ENCODE measurements at regions not wholly inside any gene's neighbourhood (a gene's known extent, or its start where the extent isn't known, plus 50 kb on each side); places are given as distances from the start of the nearest gene placed in this dataset.

DNA sequence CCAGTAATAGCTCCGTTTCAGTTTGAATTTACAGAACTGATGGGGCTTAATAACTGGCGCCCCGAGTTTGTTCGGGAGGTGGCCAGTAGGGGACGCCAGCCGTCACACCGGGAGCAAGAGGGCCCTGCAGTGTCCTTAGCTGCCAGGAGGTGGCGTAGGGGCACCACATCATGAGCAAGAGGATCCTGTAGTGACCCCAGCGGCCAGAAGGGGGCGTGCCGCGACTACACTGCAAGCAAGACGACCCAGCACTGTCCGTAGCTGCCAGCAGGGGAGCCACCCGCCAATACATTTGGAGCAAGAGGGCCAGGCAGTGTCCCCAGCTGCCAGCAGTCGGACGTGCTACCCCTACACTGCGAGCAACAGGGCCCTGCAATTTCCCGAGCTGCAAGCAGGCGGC lies 663.7 kb upstream of the B3GAT1 start:
- H3K9ac ChIP-seq (ENCODE audit: low read length), result no peak overlapping the region
- Mint-ChIP-seq H3K4me1 (no peaks in the 10 kb centered on the region), H3K4me3 (no peak overlapping the region), H3K27me3 (no peaks in the 10 kb centered on the region), H3K27ac (no peak overlapping the region), H3K9me3 (ENCODE audit: insufficient read depth) (no peaks in the 10 kb centered on the region)
- H4K20me1 ChIP-seq (ENCODE audit: control insufficient read depth, insufficient read depth, low read length, poor library complexity, severe bottlenecking), result no peaks in the 10 kb centered on the region
- ChIA-PET CTCF (no interaction called here), POLR2A (no interaction called here)
- DNase-seq, result peak; percentile 53
- H3K79me2 ChIP-seq (ENCODE audit: control insufficient read depth, insufficient read depth, low read length), result no peaks in the 10 kb centered on the region
- H3K9me3 ChIP-seq (ENCODE audit: control extremely low read depth in 1 of 3, control insufficient read depth in 2 of 3, insufficient read depth in 1 of 3, low read length in 2 of 3), result peaks cover 0 to 18% (median 0%) of the 10 kb centered on the region in 3 donors
- ATAC-seq (ENCODE audit: low read depth), result no peak
- no peaks in the 10 kb centered on the region for H3K36me3 ChIP-seq (replicated peaks in 1 of 2; ENCODE audit: control extremely low read depth in 1 of 2, control insufficient read depth in 1 of 2, extremely low read depth in 1 of 2, insufficient read depth in 2 of 2, low read length in 1 of 2)
- H2AFZ ChIP-seq (ENCODE audit: insufficient read depth, low read depth, low read length, poor library complexity, severe bottlenecking), result no peak overlapping the region
- 67% methylated on average over 18 of the region's 20 CpGs for WGBS (ENCODE audit: insufficient coverage)
- H3K27me3 ChIP-seq (replicated peaks in 1 of 4; ENCODE audit: control extremely low read depth in 1 of 4, control insufficient read depth in 3 of 4, insufficient read depth in 4 of 4, low read length in 3 of 4), result peaks cover 0 to 3% (median 0%) of the 10 kb centered on the region in 4 experiments
- H3K4me3 ChIP-seq (ENCODE audit: control extremely low read depth in 1 of 5, extremely low read depth in 1 of 5, insufficient read depth in 1 of 5, low read depth in 2 of 5, low read length in 4 of 5), result no peak overlapping the region
- no peak overlapping the region for H3K27ac ChIP-seq (ENCODE audit: low read length in 2 of 2)
- TF ChIP-seq, protein P1, sequence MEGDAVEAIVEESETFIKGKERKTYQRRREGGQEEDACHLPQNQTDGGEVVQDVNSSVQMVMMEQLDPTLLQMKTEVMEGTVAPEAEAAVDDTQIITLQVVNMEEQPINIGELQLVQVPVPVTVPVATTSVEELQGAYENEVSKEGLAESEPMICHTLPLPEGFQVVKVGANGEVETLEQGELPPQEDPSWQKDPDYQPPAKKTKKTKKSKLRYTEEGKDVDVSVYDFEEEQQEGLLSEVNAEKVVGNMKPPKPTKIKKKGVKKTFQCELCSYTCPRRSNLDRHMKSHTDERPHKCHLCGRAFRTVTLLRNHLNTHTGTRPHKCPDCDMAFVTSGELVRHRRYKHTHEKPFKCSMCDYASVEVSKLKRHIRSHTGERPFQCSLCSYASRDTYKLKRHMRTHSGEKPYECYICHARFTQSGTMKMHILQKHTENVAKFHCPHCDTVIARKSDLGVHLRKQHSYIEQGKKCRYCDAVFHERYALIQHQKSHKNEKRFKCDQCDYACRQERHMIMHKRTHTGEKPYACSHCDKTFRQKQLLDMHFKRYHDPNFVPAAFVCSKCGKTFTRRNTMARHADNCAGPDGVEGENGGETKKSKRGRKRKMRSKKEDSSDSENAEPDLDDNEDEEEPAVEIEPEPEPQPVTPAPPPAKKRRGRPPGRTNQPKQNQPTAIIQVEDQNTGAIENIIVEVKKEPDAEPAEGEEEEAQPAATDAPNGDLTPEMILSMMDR (IDR thresholded peaks at IDR 0.05), result peak; percentile 51
- TF ChIP-seq EZH2 (IDR thresholded peaks at IDR 0.05; ENCODE audit: borderline replicate concordance, insufficient read depth, low read depth, low read length, poor library complexity, severe bottlenecking), result no peak
- H3K4me1 ChIP-seq (ENCODE audit: control insufficient read depth in 2 of 2, insufficient read depth in 2 of 2, low read length in 2 of 2), result no peaks in the 10 kb centered on the region
- intact Hi-C loops (cut with micrococcal nuclease), result no loop called here
- H3K4me2 ChIP-seq (replicated peaks; ENCODE audit: low read depth, low read length, poor library complexity, severe bottlenecking), result no peak overlapping the region

DNA sequence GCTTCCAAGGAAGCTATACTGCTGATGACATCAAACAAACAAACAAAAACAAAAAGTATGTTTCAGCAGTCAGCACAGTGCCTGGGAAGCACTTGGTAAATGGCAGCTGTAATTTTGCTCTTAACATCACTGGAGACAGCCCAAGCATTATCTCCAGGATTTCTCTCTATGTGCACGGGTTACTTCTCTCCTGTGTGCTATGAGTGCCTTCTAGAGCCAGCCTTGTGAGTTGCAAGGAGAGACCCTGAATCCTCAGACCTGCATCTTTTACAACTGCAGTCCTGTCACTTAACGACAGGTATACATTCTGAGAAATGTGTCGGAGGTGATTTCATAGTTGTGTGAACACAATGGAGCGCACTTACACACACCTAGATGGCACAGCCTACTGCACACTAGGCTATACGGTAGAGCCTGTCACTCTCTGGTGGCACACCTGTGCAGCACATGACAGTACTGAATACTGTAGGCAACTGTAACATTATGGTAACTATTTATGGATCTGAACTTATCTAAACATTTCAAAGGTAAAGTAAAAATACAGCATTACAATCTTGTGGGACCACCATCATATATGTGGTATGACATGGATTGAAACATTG lies 662.5 kb upstream of the B3GAT1 start:
- ChIA-PET CTCF (no interaction called here), POLR2A (no interaction called here)
- Histone ChIP-seq H2AFZ (ENCODE audit: insufficient read depth, low read depth, low read length, poor library complexity, severe bottlenecking) (no peak overlapping the region), H4K20me1 (ENCODE audit: control insufficient read depth, insufficient read depth, low read length, poor library complexity, severe bottlenecking) (no peaks in the 10 kb centered on the region), H3K9me3 (ENCODE audit: control extremely low read depth in 1 of 3, control insufficient read depth in 2 of 3, insufficient read depth in 1 of 3, low read length in 2 of 3) (peaks cover 0 to 21% (median 0%) of the 10 kb centered on the region in 3 donors), H3K4me2 (replicated peaks; ENCODE audit: low read depth, low read length, poor library complexity, severe bottlenecking) (no peak overlapping the region), H3K4me3 (ENCODE audit: control extremely low read depth in 1 of 5, extremely low read depth in 1 of 5, insufficient read depth in 1 of 5, low read depth in 2 of 5, low read length in 4 of 5) (no peak overlapping the region), H3K4me1 (ENCODE audit: control insufficient read depth in 2 of 2, insufficient read depth in 2 of 2, low read length in 2 of 2) (no peaks in the 10 kb centered on the region), H3K27me3 (replicated peaks in 1 of 4; ENCODE audit: control extremely low read depth in 1 of 4, control insufficient read depth in 3 of 4, insufficient read depth in 4 of 4, low read length in 3 of 4) (peaks cover 0 to 3% (median 0%) of the 10 kb centered on the region in 4 experiments), H3K27ac (ENCODE audit: low read length in 2 of 2) (no peak overlapping the region), H3K79me2 (ENCODE audit: control insufficient read depth, insufficient read depth, low read length) (no peaks in the 10 kb centered on the region), H3K36me3 (replicated peaks in 1 of 2; ENCODE audit: control extremely low read depth in 1 of 2, control insufficient read depth in 1 of 2, extremely low read depth in 1 of 2, insufficient read depth in 2 of 2, low read length in 1 of 2) (no peaks in the 10 kb centered on the region), H3K9ac (ENCODE audit: low read length) (no peak overlapping the region)
- no peak overlapping the region for H3K4me3 Mint-ChIP-seq
- no peak overlapping the region for H3K27ac Mint-ChIP-seq
- H3K4me1 Mint-ChIP-seq, result no peaks in the 10 kb centered on the region
- intact Hi-C loops (cut with micrococcal nuclease), result no loop called here
- H3K27me3 Mint-ChIP-seq, result peaks cover 5% of the 10 kb centered on the region
- no peaks in the 10 kb centered on the region for H3K9me3 Mint-ChIP-seq (ENCODE audit: insufficient read depth)
- ATAC-seq (ENCODE audit: low read depth) (no peak), DNase-seq (no peak)
- no peak for TF ChIP-seq EZH2 (IDR thresholded peaks at IDR 0.05; ENCODE audit: borderline replicate concordance, insufficient read depth, low read depth, low read length, poor library complexity, severe bottlenecking)
- TF ChIP-seq, protein P1 (IDR thresholded peaks at IDR 0.05), result no peak
- WGBS (ENCODE audit: insufficient coverage), result 64% methylated on average over 1 of the region's 5 CpGs
